BJ (cell line): ENCODE measurements at regions not wholly inside any gene's neighbourhood (a gene's known extent, or its start where the extent isn't known, plus 50 kb on each side); places are given as distances from the start of the nearest gene placed in this dataset.

Experiments used
- CTCF ChIA-PET: fragments of 350-600 bp; formaldehyde crosslinking; extraction: SDS; loops from one replicate; lab custom pipeline; 2021; ENCODE audit warnings: antibody characterized with exemption, inconsistent platforms; lab: Yijun Ruan, JAX
- POLR2A ChIA-PET: fragments of 300-600 bp; sonication (Branson Sonifier 250); formaldehyde crosslinking; extraction: SDS; loops from one replicate; lab custom pipeline; 2021; ENCODE audit warnings: antibody characterized with exemption; lab: Charles Lee
- DNase-seq: peaks from one replicate; pipeline ENCODE4 v3.0.0-alpha.2; 2011; ENCODE audit warnings: low read depth
- H3K27me3 ChIP-seq: 2 replicates; pipeline ENCODE4 v1.6.0; 2011; ENCODE audit warnings: low read length; ENCODE audit not compliant: control insufficient read depth, insufficient read depth
- H3K36me3 ChIP-seq: 2 replicates; pipeline ENCODE4 v1.5.1; 2011; ENCODE audit warnings: low read length; ENCODE audit not compliant: control insufficient read depth, insufficient read depth
- H3K4me3 ChIP-seq: 2 replicates; pipeline ENCODE4 v1.5.1; 2011; ENCODE audit warnings: low read depth, mild to moderate bottlenecking, control low read depth, low read length
- TF ChIP-seq, protein P1 (sequence below): IDR thresholded peaks from 2 replicates; pipeline ENCODE4 v1.5.1; 2011; ENCODE audit warnings: low read depth, mild to moderate bottlenecking, control low read depth, inconsistent platforms, low read length, moderate library complexity; ENCODE audit not compliant: insufficient read depth

GRCh38 chr4:28357990-28358389 lies 1497.3 kb downstream of the STIM2 start:
- Histone ChIP-seq H3K27me3 (no peaks in the 10 kb centered on the region), H3K36me3 (no peaks in the 10 kb centered on the region), H3K4me3 (no peak overlapping the region)
- POLR2A ChIA-PET, result no interaction called here
- DNase-seq, result no peak
- CTCF ChIA-PET, result no interaction called here
- TF ChIP-seq, protein P1, sequence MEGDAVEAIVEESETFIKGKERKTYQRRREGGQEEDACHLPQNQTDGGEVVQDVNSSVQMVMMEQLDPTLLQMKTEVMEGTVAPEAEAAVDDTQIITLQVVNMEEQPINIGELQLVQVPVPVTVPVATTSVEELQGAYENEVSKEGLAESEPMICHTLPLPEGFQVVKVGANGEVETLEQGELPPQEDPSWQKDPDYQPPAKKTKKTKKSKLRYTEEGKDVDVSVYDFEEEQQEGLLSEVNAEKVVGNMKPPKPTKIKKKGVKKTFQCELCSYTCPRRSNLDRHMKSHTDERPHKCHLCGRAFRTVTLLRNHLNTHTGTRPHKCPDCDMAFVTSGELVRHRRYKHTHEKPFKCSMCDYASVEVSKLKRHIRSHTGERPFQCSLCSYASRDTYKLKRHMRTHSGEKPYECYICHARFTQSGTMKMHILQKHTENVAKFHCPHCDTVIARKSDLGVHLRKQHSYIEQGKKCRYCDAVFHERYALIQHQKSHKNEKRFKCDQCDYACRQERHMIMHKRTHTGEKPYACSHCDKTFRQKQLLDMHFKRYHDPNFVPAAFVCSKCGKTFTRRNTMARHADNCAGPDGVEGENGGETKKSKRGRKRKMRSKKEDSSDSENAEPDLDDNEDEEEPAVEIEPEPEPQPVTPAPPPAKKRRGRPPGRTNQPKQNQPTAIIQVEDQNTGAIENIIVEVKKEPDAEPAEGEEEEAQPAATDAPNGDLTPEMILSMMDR, result peak; percentile 40

GRCh38 chr4:28358606-28359005 lies 1498.0 kb downstream of the STIM2 start:
- TF ChIP-seq, protein P1, result no peak
- DNase-seq, result no peak
- H3K36me3 ChIP-seq, result no peaks in the 10 kb centered on the region
- no peak overlapping the region for H3K4me3 ChIP-seq
- no peaks in the 10 kb centered on the region for H3K27me3 ChIP-seq
- ChIA-PET CTCF (no interaction called here), POLR2A (no interaction called here)

- Histone ChIP-seq H3K36me3 (no peaks in the 10 kb centered on the region), H3K4me3 (no peak overlapping the region), H3K27me3 (no peaks in the 10 kb centered on the region)
- no peak for DNase-seq
- POLR2A ChIA-PET, result no interaction called here
- CTCF ChIA-PET, result no interaction called here
- TF ChIP-seq, protein P1, result no peak
Measured at GRCh38 chr4:28360681-28361080, 1500.0 kb downstream of the STIM2 start.

- DNase-seq, result no peak
- POLR2A ChIA-PET, result no interaction called here
- CTCF ChIA-PET, result no interaction called here
- H3K27me3 ChIP-seq, result no peaks in the 10 kb centered on the region
- no peaks in the 10 kb centered on the region for H3K36me3 ChIP-seq
- H3K4me3 ChIP-seq, result no peak overlapping the region
- TF ChIP-seq, protein P1, result no peak
Measured at GRCh38 chr4:28362169-28362568, 1501.5 kb downstream of the STIM2 start.

GRCh38 chr4:28369499-28369898 lies 1508.9 kb downstream of the STIM2 start:
- H3K27me3 ChIP-seq, result no peaks in the 10 kb centered on the region
- DNase-seq, result no peak
- H3K4me3 ChIP-seq, result no peak overlapping the region
- TF ChIP-seq, protein P1, result no peak
- H3K36me3 ChIP-seq, result no peaks in the 10 kb centered on the region
- ChIA-PET POLR2A (no interaction called here), CTCF (no interaction called here)
